ENCODE measurements at regions not wholly inside any gene's neighbourhood (a gene's known extent, or its start where the extent isn't known, plus 50 kb on each side); places are given as distances from the start of the nearest gene placed in this dataset.
"Not testable (repeated sequence)": the region's sequence is repeated elsewhere in the genome, so short reads cannot be mapped to it uniquely, and the experiment has no call there.

DNA sequence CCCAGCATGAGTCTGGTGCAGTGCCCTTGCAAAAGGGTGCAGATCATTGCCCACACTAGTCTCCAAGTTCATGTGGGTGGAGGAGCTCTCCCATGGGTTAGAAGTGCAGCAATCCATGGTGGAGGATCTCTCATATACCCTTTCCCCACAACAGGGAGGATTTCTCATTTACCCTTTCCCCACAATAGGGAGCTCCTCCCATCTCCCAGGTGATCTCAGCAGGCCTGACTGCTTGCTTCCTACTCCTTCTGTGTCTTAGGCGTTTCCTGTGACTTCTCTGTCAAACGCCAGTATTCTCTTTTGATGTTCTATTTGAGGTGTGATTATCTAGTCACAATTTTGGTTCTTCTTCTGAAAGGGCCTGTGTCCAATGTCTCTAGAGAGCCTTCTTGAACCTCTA lies 133.8 kb upstream of the RFX3 start:
- DNase-seq (ENCODE audit: low spot score): no peak

- DNase-seq (ENCODE audit: low spot score): no peak
These were observed 133.2 kb upstream of the RFX3 start for GRCh38 chr9:3658964-3659363.

- no peak for DNase-seq (ENCODE audit: low spot score)
These were observed 130.4 kb upstream of the RFX3 start for GRCh38 chr9:3656224-3656623.

GRCh38 chr9:3650994-3651622 lies 125.3 kb upstream of the RFX3 start:
- no peak for DNase-seq (ENCODE audit: low spot score)

DNA sequence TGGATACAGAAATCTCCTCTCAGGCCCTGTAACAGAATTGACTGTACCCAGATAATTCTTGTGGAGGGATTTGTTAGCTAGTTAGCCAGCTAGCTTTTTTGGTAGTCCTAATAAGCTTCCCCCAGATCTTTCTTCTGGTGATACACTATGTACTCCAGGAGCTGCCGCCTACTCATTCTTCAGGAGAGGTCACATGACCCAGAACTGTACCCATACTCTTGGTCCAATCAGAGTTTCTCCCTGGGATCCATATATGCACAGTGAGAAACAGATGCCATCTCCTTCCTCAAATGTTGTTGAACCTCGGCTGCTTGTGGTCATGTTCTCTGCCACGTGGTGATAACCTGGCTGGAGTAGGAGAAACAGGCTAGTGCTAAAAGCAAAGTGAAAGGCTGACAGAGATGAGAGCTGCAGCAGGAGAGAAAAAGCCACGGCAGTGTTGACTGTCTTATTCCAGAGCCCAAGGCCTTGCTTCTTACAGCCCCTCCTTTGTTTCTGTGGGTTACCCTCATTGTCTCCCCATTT lies 123.0 kb upstream of the RFX3 start:
- no peak for DNase-seq (ENCODE audit: low spot score)

- no peak for DNase-seq (ENCODE audit: low spot score)
These were observed 122.5 kb upstream of the RFX3 start for GRCh38 chr9:3648266-3648665.

- DNase-seq (ENCODE audit: low spot score): no peak
These were observed 121.9 kb upstream of the RFX3 start for GRCh38 chr9:3647652-3648051.

DNA sequence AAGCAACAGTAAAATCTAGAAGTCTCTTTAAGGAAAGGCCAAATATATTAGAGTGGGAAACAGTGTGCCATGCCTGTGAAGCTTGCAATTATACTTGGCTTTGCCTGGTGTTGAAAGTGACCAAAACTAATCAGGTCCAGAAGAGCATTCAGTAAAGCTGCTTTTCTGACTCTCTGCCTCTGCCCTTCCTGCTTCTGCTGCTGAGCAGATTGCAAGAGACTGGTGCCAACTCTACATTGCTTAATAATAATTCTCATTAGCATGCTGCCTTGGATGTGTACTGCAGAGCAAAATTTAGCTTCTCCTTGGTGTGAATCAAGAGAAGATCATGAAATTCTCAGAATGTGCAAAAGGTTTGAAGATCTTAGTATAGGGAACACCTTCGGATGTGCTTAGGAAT lies 120.4 kb upstream of the RFX3 start:
- no peak for DNase-seq (ENCODE audit: low spot score)

DNA sequence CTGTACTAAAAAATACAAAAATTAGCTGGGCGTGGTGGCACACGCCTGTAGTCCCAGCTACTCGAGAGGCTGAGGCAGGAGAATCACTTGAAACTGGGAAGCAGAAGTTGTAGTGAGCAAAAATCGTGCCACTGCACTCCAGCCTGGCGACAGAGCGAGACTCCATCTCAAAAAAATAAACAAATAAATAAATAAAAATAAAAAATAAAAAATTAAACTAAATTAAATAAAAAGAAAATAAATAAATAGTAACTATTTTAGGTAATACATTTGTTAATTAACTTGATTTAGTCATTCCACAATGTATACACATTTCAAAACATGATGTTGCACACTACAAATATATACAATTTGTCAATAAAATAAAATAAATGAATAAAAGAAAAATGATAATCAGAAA lies 116.3 kb upstream of the RFX3 start:
- not testable (repeated sequence) for DNase-seq (ENCODE audit: low spot score)

DNA sequence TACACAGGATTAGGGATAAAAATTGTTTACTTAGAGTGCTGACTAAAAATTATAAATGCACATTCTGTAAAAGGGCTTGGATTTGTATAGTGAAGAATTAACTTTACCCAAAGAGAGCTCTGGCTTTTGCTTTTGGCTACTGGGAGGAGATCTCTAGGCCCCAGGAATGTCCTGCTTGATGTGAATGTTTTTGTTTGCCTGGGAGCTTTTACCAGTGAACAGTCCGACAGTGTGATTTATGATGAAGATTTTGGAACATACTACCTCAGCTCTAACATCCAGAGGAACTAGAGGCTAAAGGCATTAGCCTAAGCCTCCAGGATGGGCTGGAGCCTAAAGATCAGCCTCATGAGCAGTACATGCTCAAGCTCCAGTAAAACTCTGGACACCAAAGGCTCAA lies 103.7 kb upstream of the RFX3 start:
- DNase-seq (ENCODE audit: low spot score): no peak

- DNase-seq (ENCODE audit: low spot score): no peak
These were observed 102.4 kb upstream of the RFX3 start for GRCh38 chr9:3628239-3628638.

GRCh38 chr9:3608011-3608410 lies 82.2 kb upstream of the RFX3 start:
- peak; percentile 16 for DNase-seq (ENCODE audit: low spot score)

DNA sequence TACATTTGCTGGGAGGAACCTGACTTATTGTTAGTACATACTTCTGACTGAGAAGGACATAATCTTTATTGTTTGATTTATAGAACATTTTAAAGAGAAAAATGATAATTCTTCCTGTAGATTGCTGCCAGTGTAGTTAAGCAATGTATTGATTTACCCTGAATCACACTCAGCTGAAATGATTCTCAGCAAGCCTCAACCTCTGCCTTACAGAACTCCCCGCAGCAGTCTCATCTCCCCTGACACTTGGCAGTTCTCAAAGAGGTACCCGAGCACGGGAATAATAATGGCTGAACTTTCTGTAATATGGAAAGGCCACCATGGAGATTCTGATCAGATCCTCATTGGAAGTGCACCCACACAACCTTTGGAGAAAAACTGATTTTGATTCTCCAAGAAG lies 74.9 kb upstream of the RFX3 start:
- DNase-seq (ENCODE audit: low spot score): no peak

GRCh38 chr9:3597792-3598191 lies 72.0 kb upstream of the RFX3 start:
- no peak for DNase-seq (ENCODE audit: low spot score)

GRCh38 chr9:3586066-3586465 lies 60.3 kb upstream of the RFX3 start:
- DNase-seq (ENCODE audit: low spot score): no peak

DNA sequence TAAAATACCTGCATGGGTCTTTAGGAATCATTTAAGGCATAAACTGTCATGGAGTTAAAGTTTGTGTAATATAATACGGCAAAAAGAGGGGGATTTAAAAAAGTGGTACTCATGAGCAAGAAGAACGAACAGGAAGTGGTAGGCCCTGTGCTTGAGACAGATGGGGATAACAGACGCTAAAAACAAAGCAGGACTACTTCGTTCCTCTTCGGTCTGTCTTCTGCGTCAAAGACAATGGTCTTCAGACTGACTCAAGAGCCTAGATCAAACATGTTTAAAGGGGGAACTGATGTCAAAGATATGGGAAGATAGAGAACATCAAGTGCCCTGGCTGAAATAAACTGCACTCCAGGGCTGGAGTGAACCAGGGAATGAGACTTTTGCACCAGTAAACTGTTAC lies 59.8 kb upstream of the RFX3 start:
- DNase-seq (ENCODE audit: low spot score): no peak

DNA sequence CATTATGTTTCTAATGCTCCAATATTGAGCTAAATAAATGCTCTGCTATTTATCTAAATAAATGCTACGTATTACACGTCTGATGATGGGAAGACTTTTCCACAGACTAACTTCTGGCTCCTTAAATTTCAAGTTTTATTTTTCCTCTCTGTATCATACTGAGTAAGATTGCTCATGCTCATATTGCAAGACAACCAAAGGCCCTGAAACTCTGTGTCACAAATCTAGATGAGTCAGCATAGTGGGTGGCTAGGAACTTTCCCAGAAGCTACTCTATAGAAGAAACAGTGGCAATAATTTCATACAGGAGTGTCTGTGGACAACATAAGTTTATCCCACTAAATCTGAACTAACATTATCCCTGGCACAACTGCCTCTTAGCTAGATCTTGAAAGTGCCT lies 53.0 kb upstream of the RFX3 start:
- DNase-seq (ENCODE audit: low spot score): no peak

DNA sequence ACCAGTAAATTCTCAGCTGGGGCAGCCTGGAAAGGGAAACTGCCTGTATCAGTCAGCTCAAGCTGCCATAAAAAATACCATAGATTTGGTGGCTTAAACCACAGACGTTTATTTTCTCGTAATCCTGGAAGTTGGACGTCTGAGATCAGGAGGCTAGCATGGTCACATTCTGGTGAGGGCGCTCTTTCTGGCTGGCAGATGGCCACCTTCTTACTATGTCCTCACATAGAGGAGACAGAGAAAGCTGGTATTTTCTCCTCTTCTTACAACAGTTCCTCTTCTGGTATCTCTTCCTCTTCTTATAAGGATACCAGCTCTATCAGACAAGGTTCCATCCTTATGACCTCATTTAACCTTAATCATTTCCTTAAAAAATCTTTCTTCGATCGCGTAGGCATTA lies 50.5 kb upstream of the RFX3 start:
- no peak for DNase-seq (ENCODE audit: low spot score)

GRCh38 chr9:3575821-3576220 lies 50.0 kb upstream of the RFX3 start:
- no peak for DNase-seq (ENCODE audit: low spot score)
